ENCODE measurements at regions not wholly inside any gene's neighbourhood (a gene's known extent, or its start where the extent isn't known, plus 50 kb on each side); places are given as distances from the start of the nearest gene placed in this dataset.
"Not testable (repeated sequence)": the region's sequence is repeated elsewhere in the genome, so short reads cannot be mapped to it uniquely, and the experiment has no call there.

DNA sequence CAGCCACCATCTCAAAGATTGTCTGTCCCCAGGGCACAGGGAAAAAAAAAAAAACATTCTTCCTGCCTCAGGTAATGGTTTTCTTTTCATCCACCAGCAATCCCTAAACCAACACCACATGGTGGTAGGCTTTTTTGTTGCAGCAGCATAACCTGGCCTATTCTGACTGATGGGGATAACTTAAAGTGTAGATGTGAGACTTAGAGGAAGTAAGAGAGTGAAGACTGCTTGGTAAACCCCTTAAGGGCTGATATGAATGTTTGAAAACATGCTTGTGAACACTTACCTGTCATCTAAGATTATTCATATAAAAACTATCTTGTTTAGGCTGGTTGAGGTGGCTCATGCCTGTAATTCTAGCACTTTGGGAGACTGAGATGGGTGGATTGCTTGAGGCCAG, 130.2 kb upstream of the RAP1B start:
- peaks cover 22 to 33% of the 10 kb centered on the region in 2 donors for H3K4me1 Mint-ChIP-seq (ENCODE audit: low read depth in 2 of 2)
- H3K27me3 Mint-ChIP-seq, result no peaks in the 10 kb centered on the region
- no peaks in the 10 kb centered on the region for H3K36me3 Mint-ChIP-seq (ENCODE audit: insufficient read depth)
- no peak overlapping the region for H3K4me3 Mint-ChIP-seq
- DNase-seq (no peak), ATAC-seq (replicated peaks) (no peak)
- peak overlapping the region in 1 of 2 donors; percentile 87 for H3K27ac Mint-ChIP-seq
- H3K9me3 Mint-ChIP-seq, result no peaks in the 10 kb centered on the region

DNA sequence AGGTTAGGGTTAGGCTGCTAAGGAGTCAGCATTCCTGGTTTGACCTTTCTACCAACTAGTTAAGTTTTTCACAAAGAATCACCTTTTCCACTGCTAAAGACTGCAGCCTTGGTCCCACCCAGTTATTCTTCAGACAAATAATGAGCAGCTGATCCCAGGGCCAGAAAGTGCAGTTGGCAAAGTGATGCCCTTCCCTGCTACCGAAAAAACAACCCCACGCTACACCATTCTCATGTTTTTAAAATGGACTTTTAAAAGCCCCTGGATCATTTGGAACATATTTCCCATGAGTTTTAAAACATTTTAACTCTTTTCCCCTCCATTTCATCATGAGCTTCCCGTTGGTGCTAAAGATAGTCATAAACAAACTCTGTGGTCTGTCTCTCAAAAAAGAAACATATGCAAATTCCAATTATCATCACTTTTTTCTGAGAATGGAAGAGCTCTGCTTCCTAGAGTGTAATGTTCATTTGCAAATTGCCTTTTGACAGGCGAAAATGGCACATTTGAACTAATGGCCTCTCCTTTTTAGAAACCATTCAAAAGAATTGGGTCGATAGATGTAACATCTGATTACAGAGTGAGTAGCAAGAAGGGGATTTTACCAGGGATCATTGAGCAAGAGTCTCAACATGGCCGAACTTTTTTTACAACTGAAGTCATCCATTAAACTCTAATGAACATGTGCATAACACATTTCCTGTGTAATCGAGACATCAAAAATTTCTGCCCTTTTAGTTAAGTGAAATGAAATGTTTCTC, 129.3 kb upstream of the RAP1B start:
- Mint-ChIP-seq H3K4me1 (ENCODE audit: low read depth in 2 of 2) (peaks cover 22 to 33% of the 10 kb centered on the region in 2 donors), H3K9me3 (no peaks in the 10 kb centered on the region), H3K27ac (peak overlapping the region; percentile 87 to 90), H3K4me3 (peak overlapping the region; percentile 45 to 54), H3K36me3 (ENCODE audit: insufficient read depth) (no peaks in the 10 kb centered on the region), H3K27me3 (no peaks in the 10 kb centered on the region)
- ATAC-seq (replicated peaks) (peak; percentile 43), DNase-seq (no peak)

DNA sequence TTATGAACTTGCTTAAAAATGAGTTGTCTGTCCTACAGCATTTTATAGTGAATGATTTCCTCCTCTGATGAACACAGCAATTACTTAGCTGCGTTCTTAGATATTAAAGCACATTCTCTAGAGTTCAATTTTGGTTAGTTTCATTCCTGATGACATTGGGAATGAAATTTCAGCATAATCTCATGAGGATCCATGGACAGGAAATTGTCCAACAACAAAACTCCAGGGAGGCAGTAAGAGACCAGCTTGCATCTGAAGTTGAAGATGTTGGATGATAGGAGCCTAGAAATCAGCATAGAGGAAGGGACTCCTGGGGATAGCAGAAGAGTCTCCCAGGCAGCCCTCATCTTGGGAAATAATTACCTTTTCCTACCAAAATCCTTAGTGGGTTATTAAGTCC, 128.7 kb upstream of the RAP1B start:
- H3K27ac Mint-ChIP-seq, result peak overlapping the region; percentile 87 to 90
- H3K36me3 Mint-ChIP-seq (ENCODE audit: insufficient read depth), result no peaks in the 10 kb centered on the region
- no peaks in the 10 kb centered on the region for H3K9me3 Mint-ChIP-seq
- peak overlapping the region; percentile 47 to 54 for H3K4me3 Mint-ChIP-seq
- DNase-seq (no peak), ATAC-seq (replicated peaks) (no peak)
- H3K27me3 Mint-ChIP-seq, result no peaks in the 10 kb centered on the region
- peaks cover 22 to 33% of the 10 kb centered on the region in 2 donors for H3K4me1 Mint-ChIP-seq (ENCODE audit: low read depth in 2 of 2)

DNA sequence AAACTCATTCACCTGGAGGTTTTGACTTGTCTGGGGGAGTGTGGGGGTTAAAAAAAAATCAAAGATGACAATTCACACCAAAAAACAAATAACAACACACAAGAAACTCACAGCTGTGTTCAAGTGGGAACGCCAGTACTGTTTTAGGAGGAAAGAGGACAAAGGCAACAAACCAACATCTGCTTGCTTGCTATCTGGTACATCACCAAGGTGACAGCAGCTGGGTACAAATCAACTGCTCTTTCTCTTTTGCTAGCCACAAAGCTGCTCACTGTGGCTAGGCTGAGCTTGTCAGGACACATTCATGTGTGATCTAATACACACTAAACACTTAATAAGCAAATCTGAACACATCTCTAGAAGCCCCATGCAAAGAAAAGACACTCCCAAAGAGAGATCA, 128.0 kb upstream of the RAP1B start:
- peaks cover 20 to 33% of the 10 kb centered on the region in 2 donors for H3K4me1 Mint-ChIP-seq (ENCODE audit: low read depth in 2 of 2)
- ATAC-seq (replicated peaks), result peak; percentile 93
- DNase-seq, result peak; percentile 17 to 25 (median 24)

DNA sequence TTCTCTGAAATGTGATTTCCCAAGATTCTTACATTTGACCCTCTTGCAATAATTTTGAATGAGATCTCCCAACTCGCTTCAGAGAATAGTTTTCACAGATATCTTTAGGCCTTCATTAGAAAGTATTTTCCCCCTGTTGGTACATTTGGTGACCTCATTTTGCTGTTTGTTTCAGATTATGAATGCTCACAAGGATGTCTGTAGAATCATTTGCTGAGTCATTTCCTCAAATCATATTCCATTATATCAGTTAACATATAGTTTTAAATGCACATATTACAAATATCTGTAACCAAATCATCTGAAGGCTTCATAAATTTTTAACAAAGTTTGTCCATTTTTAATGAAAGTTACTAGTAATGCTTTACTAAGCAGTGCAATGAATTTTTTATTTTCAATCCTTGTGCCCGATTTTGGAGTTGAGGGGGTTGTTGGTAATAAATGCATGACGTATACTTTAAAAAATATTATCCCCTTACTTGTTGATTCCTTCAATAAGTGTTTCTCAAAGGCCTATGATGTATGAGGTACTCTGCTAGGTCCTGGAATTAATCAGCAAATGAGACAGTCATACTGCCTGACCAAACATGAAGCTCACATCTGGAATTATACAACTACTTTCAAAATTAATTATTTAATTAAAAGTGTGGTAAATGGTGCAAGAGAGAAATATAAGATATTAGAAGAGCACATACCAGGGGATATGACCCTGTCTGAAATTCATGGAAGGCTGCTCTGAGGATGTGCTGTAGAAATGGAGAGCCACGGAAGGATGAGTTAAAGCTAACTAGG, 126.9 kb upstream of the RAP1B start:
- Mint-ChIP-seq H3K4me1 (ENCODE audit: low read depth in 2 of 2) (peaks cover 20 to 35% of the 10 kb centered on the region in 2 donors), H3K36me3 (ENCODE audit: insufficient read depth) (no peaks in the 10 kb centered on the region), H3K4me3 (peak overlapping the region; percentile 24 to 54), H3K9me3 (no peaks in the 10 kb centered on the region), H3K27me3 (no peaks in the 10 kb centered on the region), H3K27ac (peak overlapping the region; percentile 87 to 90)
- ATAC-seq (replicated peaks), result no peak
- no peak for DNase-seq

More for the DNA sequence above, 128.0 kb upstream of the RAP1B start:
- Mint-ChIP-seq H3K9me3 (no peaks in the 10 kb centered on the region), H3K4me3 (peak overlapping the region; percentile 47 to 54), H3K36me3 (ENCODE audit: insufficient read depth) (no peaks in the 10 kb centered on the region), H3K27ac (peak overlapping the region; percentile 87 to 90), H3K27me3 (no peaks in the 10 kb centered on the region)

DNA sequence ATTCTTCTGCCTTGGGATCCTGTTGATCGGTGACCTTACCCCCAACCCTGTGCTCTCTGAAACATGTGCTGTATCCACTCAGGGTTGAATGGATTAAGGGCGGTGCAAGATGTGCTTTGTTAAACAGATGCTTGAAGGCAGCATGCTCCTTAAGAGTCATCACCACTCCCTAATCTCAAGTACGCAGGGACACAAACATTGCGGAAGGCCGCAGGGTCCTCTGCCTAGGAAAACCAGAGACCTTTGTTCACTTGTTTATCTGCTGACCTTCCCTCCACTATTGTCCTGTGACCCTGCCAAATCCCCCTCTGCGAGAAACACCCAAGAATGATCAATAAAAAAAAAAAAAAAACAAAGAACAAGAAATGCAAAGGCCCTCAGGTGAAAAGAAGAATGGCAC, 126.1 kb upstream of the RAP1B start:
- H3K36me3 Mint-ChIP-seq (ENCODE audit: insufficient read depth); ATAC-seq (replicated peaks); H3K9me3 Mint-ChIP-seq; H3K4me3 Mint-ChIP-seq; DNase-seq; H3K27me3 Mint-ChIP-seq: not testable (repeated sequence)
- Mint-ChIP-seq H3K4me1 (ENCODE audit: low read depth in 2 of 2) (peaks cover 20 to 43% of the 10 kb centered on the region in 2 donors), H3K27ac (peak overlapping the region; percentile 62 to 87)

DNA sequence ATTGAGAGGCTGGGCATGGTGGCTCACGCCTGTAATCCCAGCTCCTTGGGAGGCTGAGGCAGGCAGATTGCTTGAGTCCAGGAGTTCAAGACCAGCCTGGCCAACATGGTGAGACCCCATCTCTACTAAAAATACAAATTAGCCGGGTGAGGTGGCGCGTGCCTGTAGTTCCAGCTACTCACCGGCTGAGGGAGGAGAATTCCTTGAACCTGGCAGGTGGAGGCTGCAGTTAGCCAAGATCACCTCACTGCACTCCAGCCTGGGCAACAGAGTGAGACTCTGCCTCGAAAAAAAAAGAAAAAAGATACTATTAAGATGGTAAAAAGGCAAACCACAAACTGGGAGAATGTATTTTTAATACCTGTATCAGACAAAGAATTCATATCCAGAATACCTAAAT, 124.2 kb upstream of the RAP1B start:
- Mint-ChIP-seq H3K4me1 (ENCODE audit: low read depth in 2 of 2) (peaks cover 22 to 51% of the 10 kb centered on the region in 2 donors), H3K27ac (peak overlapping the region in 1 of 2 donors; percentile 31)
- not testable (repeated sequence) for DNase-seq; H3K4me3 Mint-ChIP-seq; H3K9me3 Mint-ChIP-seq; ATAC-seq (replicated peaks); H3K36me3 Mint-ChIP-seq (ENCODE audit: insufficient read depth); H3K27me3 Mint-ChIP-seq

DNA sequence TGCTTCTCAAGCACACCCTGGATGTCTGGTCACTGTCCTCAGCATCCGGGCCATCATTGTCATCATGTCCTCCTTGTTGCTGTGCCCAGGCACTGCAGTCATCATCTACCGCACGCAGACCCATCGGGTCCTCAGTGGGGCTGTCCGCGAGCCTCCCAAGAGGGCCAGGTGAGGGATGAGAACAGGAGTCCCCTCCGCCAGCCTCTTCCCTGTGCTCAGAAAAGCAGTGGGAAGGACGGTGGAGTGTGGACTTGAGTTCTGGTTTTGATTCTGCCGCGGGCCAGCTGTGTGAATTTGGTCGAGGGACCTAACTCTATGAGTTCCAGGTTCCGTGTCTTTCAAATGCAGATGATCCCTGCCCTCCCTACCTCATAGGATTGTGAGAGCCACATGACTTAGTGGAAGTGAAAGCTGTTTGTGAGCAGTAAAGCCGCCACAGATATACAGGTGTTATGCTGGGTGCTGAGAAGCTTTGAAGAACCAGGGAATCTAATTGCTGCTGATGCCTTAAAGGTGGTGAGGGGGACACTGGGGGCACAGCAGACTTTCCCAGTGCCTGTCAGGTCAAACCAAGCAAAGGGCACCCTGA, 122.9 kb upstream of the RAP1B start:
- Mint-ChIP-seq H3K27me3 (no peaks in the 10 kb centered on the region), H3K4me3 (no peak overlapping the region), H3K9me3 (peaks cover 0 to 3% of the 10 kb centered on the region in 2 donors), H3K36me3 (ENCODE audit: insufficient read depth) (no peaks in the 10 kb centered on the region), H3K4me1 (ENCODE audit: low read depth in 2 of 2) (peaks cover 16 to 43% of the 10 kb centered on the region in 2 donors), H3K27ac (no peak overlapping the region)
- ATAC-seq (replicated peaks) (no peak), DNase-seq (no peak)

DNA sequence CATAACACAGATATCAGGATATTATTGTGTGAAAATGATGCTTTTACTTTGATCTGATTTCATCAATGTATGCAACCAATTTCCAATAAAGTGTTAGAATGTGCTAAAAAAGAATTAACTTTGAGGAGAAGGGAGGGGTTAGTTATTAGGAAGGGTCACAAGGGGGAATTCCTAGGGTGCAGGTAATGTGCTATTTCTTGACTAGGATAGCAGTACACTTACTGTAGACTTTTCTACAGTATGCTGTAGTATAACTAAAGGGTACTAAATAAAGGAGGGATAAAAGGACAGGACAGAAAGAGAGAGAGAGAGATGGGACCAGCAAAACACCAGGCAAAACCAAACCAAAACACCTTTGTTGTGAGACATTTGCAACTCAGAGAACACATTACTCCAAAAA, 121.4 kb upstream of the RAP1B start:
- Mint-ChIP-seq H3K27me3 (no peaks in the 10 kb centered on the region), H3K4me1 (ENCODE audit: low read depth in 2 of 2) (peaks cover 12 to 29% of the 10 kb centered on the region in 2 donors), H3K4me3 (no peak overlapping the region), H3K9me3 (peaks cover 0 to 3% of the 10 kb centered on the region in 2 donors), H3K27ac (no peak overlapping the region), H3K36me3 (ENCODE audit: insufficient read depth) (no peaks in the 10 kb centered on the region)
- DNase-seq (no peak), ATAC-seq (replicated peaks) (no peak)

DNA sequence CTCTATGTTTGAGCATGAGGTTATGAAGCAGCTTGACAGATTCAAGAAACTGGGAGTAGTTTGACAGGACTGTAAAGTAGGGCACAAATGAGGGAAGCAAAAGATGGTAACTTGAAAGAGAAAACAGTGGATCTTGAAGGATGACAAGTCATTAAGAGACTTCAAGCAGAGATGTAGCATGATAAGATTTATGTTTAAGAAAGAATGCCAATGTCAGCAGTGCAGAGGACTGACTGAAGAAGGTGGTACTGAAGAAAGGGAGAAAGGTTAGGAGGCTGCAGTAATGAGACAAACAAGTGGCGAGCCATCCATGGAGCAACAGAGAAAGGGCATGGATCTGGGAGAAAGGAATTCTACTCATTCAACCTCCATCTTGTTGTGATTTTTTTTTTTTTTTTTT, 120.2 kb upstream of the RAP1B start:
- no peak overlapping the region for H3K27ac Mint-ChIP-seq

DNA sequence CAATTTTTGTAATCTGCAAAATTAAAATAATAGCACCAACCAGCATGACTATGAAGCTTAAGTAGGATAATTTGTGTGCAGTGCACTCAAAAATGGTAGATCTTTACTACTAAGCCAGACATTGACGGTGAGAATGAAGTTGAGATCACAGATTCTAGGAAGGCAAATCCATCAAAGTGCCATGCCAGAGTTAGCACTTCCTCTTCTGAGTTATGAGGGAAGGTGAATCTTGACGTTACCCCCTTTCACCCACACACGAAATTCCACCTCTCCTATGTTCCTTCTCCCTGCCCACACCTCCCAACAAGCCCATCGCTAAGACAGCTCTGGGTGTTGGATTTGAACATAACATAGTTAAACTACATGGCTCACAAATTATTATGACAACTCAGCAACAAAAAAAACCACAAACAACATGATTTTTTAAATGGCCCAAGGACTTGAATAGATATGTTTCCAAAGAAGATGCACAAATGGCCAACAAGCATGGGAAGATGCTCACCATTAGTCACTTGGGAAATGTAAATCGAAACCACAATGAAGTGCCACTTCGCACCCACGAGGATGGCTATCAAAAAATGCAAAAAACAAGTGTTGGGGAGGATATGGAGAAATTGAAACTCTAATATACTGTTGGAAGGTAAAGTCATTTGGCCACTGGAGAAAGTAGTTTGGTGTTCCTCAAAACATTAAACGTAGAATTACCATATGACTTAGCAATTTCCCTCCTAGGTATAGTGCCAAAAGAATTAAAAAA, 119.3 kb upstream of the RAP1B start:
- Mint-ChIP-seq H3K27ac (peak overlapping the region; percentile 10 to 16), H3K9me3 (peaks cover 0 to 3% of the 10 kb centered on the region in 2 donors), H3K4me1 (ENCODE audit: low read depth in 2 of 2) (peaks cover 12 to 28% of the 10 kb centered on the region in 2 donors), H3K36me3 (ENCODE audit: insufficient read depth) (no peaks in the 10 kb centered on the region), H3K4me3 (no peak overlapping the region), H3K27me3 (no peaks in the 10 kb centered on the region)
- ATAC-seq (replicated peaks) (no peak), DNase-seq (no peak)

More for the DNA sequence above, 120.2 kb upstream of the RAP1B start:
- Mint-ChIP-seq H3K9me3 (peaks cover 0 to 3% of the 10 kb centered on the region in 2 donors), H3K27me3 (no peaks in the 10 kb centered on the region), H3K4me3 (no peak overlapping the region), H3K36me3 (ENCODE audit: insufficient read depth) (no peaks in the 10 kb centered on the region), H3K4me1 (ENCODE audit: low read depth in 2 of 2) (peaks cover 12 to 28% of the 10 kb centered on the region in 2 donors)
- no peak for DNase-seq
- no peak for ATAC-seq (replicated peaks)

DNA sequence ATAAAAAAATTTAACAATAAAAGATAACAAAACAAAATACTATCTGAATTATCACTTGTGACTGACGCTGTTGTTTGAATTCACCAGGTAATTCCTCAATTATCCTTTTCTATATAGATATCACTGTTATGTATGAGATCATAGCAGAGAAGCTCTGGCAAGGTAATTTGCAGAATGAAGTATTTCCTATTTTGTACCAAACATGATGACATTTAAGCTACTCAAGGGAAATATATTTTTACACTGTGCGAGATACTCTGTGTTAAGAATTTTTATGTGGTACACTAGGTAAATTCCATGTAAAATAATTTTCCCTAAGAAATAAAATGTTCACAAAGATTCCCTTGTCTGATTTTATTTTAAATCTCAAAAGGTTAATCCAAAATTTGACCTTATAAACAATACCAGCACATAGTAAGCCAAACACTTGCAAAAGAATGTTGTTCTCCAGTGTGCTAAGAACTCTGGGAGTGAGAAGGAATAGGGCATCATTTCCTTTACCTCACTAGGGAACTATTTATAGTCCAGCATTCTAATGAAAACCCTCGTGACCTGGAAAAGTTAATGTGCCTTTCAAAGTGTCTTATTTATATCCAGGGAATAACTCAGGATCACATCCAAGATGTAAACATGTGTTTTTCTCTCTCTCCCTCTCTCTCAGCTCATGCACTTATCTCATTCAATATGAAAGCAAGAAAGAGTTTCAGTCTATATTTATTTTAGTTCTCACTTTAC, 115.2 kb upstream of the RAP1B start:
- Mint-ChIP-seq H3K27ac (no peak overlapping the region), H3K36me3 (ENCODE audit: insufficient read depth) (no peaks in the 10 kb centered on the region), H3K4me3 (no peak overlapping the region), H3K9me3 (peaks cover 0 to under 1% of the 10 kb centered on the region in 2 donors), H3K27me3 (no peaks in the 10 kb centered on the region), H3K4me1 (ENCODE audit: low read depth in 2 of 2) (peaks cover 24 to 29% of the 10 kb centered on the region in 2 donors)
- DNase-seq (no peak), ATAC-seq (replicated peaks) (no peak)

Data from effector memory CD8-positive, alpha-beta T cell (primary cell).